ENCODE measurements at regions not wholly inside any gene's neighbourhood (a gene's known extent, or its start where the extent isn't known, plus 50 kb on each side); places are given as distances from the start of the nearest gene placed in this dataset.

DNA sequence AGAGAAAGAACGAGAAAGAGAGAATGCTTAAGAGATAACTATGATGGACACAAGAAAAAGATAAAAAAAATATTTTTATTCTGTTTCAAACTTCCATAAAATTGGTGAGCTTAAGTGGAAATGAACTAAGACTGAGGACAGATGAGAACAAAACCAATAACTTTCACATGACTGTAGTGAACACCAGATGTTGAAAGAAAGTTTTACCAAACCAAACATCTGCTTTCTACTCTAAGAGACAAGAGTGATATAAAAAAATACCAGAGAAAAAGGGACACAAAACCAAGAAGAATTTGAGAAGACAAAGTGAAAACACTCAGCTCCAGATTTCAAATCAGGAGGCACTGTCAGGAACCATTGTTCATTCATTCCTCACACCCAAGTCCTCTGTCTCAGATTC is 147.9 kb downstream of the IMPG2 start:
- ATAC-seq: no peak
- DNase-seq: no peak
- intact Hi-C loops (cut with micrococcal nuclease): no loop called here

DNA sequence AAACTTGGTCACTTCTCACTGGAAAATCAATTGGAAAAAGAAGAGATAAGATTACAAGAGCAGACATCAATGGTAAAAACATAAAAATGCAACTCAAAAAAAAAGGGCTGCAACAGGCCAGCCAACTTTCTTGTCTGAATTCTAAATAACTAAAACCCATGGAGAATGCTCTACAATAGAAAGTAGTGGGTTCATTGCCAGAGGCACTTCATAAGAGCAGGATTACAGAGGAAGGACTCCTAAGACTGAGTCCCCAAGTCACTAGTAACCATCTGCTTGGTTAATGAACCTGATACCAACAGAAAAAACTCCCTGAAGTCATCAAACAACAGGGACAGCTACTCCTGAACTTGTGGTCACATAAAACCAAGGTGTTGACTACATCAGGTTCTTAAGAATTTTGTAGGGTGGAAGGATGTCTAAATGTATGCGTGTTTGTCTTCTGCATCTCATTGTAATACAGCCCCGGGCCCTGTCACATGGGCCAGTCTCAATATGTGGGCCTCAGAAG is 148.6 kb downstream of the IMPG2 start:
- ATAC-seq: peak; percentile 38
- intact Hi-C loops (cut with micrococcal nuclease): no loop called here

GRCh38 chr3:101170806-101171558 is 149.4 kb downstream of the IMPG2 start:
- DNase-seq: no peak
- peak; percentile 37 for ATAC-seq
- intact Hi-C loops (cut with micrococcal nuclease): no loop called here

More for the DNA sequence above, 148.6 kb downstream of the IMPG2 start:
- DNase-seq: no peak

- intact Hi-C loops (cut with micrococcal nuclease): no loop called here
- ATAC-seq: peak; percentile 83
- DNase-seq: peak; percentile 29
Measured at GRCh38 chr3:101170062-101170771, 150.2 kb downstream of the IMPG2 start.

GRCh38 chr3:101169516-101169915 is 150.9 kb downstream of the IMPG2 start:
- ATAC-seq (no peak), DNase-seq (no peak)
- intact Hi-C loops (cut with micrococcal nuclease): no loop called here

- DNase-seq (no peak), ATAC-seq (no peak)
- intact Hi-C loops (cut with micrococcal nuclease): no loop called here
Measured at GRCh38 chr3:101167376-101167775, 153.0 kb downstream of the IMPG2 start.

DNA sequence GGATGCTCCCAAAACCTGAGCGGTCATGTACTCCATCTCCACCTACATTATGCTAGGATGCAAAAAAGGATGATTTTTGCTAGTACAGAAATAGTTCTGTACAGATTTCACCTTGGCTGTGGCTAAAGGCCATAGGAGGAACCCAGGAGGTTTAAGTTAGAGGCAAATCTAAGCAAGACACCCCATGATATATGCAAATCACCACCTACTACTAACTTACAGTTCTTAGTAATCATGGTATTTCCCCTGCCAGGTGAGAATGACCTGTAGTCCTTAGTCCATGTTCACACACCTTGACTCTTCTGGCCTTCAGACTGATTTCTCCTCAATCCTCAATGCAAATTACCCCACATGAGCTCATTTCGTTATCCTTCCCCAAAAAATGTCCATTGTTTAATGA is 154.2 kb downstream of the IMPG2 start:
- intact Hi-C loops (cut with micrococcal nuclease): no loop called here
- DNase-seq (no peak), ATAC-seq (no peak)

DNA sequence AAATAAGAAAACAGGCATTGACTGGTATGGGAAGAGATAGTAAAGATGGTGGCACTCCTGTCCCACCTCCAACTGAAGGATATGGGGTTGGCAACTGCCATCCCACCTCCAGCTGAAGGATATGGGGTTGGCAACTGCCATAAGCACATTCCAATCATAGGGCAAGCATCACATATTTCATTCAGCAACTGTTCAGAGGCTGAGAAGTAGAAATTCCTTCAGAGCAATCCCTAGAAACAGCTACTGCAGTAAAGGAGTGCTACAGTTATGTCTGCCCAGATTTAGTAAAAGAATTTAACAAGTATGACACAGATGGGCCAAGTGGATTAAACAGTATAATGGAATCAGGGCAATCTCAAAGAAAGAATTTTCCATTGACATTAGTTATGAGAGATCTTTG is 156.8 kb downstream of the IMPG2 start:
- DNase-seq (no peak), ATAC-seq (no peak)
- intact Hi-C loops (cut with micrococcal nuclease): no loop called here

DNA sequence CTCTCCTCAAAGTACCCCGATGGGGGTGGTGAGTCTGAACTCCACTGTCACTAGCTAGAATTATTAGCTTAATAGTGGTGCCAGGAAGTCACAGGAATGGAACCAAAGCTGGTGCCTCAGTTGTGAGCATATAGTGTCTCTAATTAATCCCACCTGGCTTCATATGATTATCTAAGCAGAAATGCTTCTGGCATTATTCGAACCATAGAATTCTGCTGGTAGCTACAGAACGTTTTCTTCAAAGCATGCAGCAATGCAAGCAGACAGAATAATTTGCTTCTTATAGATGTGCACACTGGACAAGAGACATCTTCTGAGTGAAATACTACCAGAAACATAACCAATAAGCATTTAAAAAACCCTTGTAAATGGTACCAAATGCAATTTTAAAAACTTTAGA is 160.9 kb downstream of the IMPG2 start:
- ATAC-seq (no peak), DNase-seq (no peak)
- intact Hi-C loops (cut with micrococcal nuclease): no loop called here

DNA sequence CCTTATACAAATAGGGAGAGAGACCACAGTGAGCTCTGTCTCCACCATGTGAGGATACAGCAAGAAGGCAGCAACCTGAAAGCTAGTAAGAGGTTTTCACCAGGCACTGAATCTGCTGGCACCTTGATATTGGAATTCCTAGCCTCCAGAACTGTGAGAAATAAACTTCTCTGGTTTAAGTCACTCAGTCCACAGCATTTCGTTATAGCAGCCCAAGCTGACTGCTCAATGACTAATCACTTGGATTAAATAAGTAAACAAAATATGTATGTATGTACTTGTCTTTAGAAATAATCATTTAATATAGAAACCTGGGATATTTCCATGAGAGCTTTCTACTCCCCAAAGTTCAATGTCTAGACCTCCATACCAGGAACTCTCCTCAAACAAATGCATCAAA is 162.0 kb downstream of the IMPG2 start:
- no peak for DNase-seq
- intact Hi-C loops (cut with micrococcal nuclease): no loop called here
- ATAC-seq: no peak

- intact Hi-C loops (cut with micrococcal nuclease): no loop called here
- DNase-seq: no peak
- ATAC-seq: no peak
Measured at GRCh38 chr3:101156787-101157345, 163.5 kb downstream of the IMPG2 start.

- ATAC-seq (peak; percentile 99), DNase-seq (no peak)
- intact Hi-C loops (cut with micrococcal nuclease): no loop called here
Measured at GRCh38 chr3:101155825-101156224, 162.6 kb upstream of the ABI3BP start.

DNA sequence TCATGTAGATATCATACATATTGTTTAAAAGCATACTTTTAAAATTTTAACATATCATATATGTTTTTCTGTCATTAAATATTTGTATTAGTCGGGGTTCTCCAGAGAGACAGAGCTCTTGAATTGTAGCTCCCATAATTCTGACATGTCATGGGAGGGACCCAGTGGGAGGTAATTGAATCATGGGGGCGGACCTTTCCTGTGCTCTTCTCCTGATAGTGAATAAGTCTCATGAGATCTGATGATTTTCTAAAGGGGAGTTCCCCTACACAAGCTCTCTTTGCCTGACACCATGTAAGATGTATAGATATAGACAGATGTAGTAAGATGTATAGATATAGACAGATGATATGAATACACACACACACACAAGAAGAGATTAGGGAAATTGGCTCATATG is 161.2 kb upstream of the ABI3BP start:
- intact Hi-C loops (cut with micrococcal nuclease): no loop called here
- ATAC-seq (no peak), DNase-seq (no peak)

DNA sequence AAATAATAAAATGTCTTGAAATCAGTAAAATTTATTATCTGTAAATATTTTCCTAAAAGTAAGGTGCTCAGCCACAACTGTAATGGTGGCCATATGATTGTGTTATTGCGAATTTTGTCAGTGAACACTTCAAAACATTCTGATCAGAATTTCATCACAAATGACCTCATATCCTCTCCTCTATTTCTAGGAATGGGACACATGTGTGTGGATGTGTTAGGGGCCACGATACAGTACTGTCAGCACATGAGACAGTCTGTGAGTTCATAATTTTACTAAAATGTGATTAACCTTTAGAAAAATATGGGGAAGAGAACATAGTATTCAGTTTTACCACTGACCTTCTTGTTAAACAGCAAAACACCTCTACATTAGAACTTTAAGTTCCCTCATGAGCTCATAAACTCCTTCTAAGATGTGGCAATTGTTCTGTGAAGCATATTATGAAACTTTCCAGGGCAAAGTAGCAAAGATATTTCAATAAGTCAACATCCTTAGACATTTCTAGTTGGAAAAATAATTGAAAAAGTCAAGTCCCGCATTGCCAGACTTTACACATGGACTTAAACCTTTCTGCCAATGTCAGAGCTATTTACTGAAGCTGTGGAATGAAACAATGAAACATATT is 158.2 kb upstream of the ABI3BP start:
- intact Hi-C loops (cut with micrococcal nuclease): no loop called here
- no peak for ATAC-seq
- no peak for DNase-seq

DNA sequence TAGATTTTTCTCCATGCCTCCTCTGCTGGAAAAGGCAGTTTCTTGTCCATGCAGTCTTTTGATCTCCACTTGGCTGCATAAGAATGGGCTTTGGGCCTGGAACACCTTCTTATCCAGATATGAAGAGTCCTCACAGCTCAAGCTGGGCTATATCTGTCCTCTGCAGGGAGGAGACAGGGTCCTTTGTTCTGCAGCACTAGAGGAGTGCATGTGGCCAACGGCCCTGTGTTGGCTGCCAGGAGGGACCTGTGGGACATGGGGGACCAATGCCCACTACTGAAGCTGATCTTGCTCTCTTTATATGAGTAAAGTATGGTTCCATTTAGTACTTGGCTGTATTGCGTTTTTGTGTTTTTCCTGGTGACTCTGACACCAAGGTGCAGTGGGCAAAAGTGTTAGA is 157.3 kb upstream of the ABI3BP start:
- DNase-seq (no peak), ATAC-seq (no peak)
- intact Hi-C loops (cut with micrococcal nuclease): no loop called here

DNA sequence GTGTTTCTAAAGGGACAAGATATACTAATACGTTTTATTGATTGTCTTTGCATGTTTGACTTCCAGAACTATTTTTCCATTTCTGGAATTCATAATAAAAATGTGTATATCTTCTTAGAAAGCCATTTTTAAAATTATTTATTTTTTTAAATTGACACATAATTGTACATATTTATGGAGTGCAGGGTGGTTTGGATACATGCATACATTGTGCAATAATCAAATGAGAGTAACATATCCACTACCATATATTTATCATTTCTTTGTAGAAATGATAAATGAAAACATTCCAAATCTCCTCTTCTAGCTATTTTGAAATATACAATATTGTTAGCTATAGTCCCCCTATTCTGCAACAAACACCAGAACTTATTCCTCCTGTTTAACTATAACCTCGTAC is 156.5 kb upstream of the ABI3BP start:
- intact Hi-C loops (cut with micrococcal nuclease): no loop called here
- DNase-seq (no peak), ATAC-seq (no peak)

DNA sequence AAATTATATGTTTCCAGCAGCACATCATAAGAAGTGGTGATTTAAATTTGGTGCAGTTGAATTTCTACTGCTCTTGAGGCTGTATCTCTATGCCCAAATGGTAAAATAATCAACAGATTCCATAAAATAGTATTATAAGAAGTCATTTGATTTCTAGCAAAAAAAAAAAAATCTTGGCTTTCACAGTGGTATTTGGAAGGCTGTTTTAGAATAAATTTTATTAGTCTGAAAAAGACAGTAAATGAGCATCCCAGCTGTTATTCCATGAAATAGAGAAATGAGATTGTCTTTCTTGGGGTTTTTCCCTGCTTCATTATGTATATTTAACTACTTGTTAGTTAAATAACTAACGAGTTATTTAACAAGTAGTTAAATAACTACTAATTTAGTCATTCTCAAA is 156.0 kb upstream of the ABI3BP start:
- no peak for DNase-seq
- intact Hi-C loops (cut with micrococcal nuclease): no loop called here

GRCh38 chr3:101148001-101148400 is 154.8 kb upstream of the ABI3BP start:
- no peak for ATAC-seq
- DNase-seq: no peak
- intact Hi-C loops (cut with micrococcal nuclease): no loop called here

More for the DNA sequence above, 156.0 kb upstream of the ABI3BP start:
- ATAC-seq: no peak

GRCh38 chr3:101146946-101147345 is 153.7 kb upstream of the ABI3BP start:
- DNase-seq (no peak), ATAC-seq (no peak)
- intact Hi-C loops (cut with micrococcal nuclease): no loop called here

GRCh38 chr3:101144105-101144504 is 150.9 kb upstream of the ABI3BP start:
- no peak for DNase-seq
- no peak for ATAC-seq
- intact Hi-C loops (cut with micrococcal nuclease): no loop called here
